HG03064 (cell line): ENCODE measurements at regions not wholly inside any gene's neighbourhood (a gene's known extent, or its start where the extent isn't known, plus 50 kb on each side); places are given as distances from the start of the nearest gene placed in this dataset.

Experiments
- ATAC-seq: cut with Tn5 transposase; IDR thresholded peaks from one replicate; pipeline ENCODE4 v1.9.1; 2021; ENCODE audit warnings: low read depth; ENCODE audit not compliant: unreplicated experiment

GRCh38 chr3:106750092-106750491, 627.1 kb upstream of the CCDC54 start:
- ATAC-seq = no peak

DNA sequence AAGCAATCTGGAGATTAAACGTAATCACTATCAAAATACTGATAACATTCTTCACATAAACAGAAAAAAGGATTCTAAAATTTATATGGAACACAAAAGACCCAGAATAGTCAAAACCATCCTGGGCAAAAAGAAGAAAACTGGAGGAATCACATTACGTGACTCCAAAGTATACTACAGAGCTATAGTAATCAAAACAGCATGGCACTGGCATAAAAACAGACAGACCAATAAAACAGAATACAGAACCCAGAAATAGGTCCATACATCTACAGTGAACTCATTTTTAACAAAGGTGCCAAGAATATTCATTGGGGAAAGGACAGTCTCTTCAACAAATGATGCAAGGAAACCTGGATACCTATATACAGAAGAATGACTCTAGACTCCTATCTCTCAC, 621.9 kb upstream of the CCDC54 start:
- ATAC-seq = no peak

GRCh38 chr3:106756901-106757300, 620.3 kb upstream of the CCDC54 start:
- no peak for ATAC-seq

DNA sequence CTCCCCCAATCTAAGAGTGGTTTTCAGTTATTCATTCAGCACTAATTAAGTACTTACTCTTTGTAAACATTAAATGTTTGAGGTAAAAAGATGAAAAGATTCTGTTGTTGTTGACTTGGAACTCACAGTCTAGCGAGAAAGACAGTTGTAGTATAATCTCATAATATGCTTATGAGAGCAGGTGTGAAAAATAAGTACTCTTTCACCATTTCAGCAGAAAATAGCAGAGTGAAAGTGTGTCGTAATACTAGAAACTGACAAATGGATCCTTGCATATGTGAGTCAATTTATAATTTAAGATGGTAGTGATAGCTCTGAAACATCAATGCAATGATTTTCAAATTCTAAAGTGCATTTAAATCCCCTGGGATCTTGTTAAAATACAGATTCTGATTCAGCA, 618.8 kb upstream of the CCDC54 start:
- ATAC-seq = no peak

DNA sequence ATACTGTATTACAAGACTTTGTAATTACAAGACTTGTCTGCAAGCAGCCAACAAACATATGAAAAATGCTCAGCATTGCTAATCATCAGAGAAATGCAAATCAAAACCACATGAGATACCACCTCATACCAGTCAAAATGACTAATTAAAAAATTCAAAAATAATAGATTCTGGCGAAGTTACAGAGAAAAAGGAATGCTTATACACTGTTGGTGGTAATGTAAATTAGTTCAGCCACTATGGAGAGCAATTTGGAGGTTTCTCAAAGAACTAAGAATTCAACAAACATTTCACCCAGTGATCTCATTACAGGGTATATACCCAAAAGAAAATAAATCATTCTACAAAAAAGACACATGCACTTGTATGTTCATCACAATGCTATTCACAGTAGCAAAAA, 617.5 kb upstream of the CCDC54 start:
- ATAC-seq = no peak

- no peak for ATAC-seq
Observed at GRCh38 chr3:106765342-106765741, 611.9 kb upstream of the CCDC54 start.

GRCh38 chr3:106768941-106769480, 608.2 kb upstream of the CCDC54 start:
- ATAC-seq = no peak

DNA sequence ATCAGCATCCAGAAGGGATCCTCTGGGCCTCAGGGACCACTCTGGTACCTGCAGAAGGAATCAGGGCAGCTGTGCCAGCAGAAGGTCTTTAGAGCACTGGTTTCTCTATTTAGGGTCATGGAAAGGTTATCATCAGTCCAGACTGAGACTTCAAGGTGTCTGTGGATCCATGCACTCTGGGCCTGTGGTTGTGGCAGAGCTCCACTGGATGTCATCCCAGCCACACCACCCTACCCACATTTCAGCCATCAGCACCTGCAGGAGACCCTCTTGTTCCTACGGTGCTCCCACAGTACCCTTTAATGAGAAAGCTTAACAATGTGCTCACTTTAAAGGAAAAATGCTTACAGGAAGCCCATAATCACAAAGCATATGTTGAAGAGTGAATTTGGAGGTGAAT, 603.4 kb upstream of the CCDC54 start:
- no peak for ATAC-seq

DNA sequence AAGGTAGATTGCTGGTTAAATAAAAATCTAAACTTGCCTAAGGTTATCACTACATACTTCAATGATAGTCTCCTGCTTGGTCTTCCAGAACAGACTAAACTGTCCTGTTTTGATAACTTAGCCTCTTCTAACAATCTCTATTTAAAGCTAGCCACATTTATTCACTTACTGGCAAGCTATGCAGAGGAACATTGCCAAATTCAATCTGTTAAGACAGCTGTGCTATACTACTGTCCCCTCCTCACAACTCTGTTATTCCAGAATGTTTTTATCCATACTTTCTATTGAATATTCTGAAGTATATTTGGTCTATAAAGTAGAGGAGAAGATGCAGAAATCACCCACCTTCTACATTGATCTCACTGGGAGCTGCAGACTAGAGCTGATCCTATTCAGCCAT, 594.0 kb upstream of the CCDC54 start:
- no peak for ATAC-seq

GRCh38 chr3:106789276-106789675, 588.0 kb upstream of the CCDC54 start:
- no peak for ATAC-seq

GRCh38 chr3:106792716-106793115, 584.5 kb upstream of the CCDC54 start:
- no peak for ATAC-seq

DNA sequence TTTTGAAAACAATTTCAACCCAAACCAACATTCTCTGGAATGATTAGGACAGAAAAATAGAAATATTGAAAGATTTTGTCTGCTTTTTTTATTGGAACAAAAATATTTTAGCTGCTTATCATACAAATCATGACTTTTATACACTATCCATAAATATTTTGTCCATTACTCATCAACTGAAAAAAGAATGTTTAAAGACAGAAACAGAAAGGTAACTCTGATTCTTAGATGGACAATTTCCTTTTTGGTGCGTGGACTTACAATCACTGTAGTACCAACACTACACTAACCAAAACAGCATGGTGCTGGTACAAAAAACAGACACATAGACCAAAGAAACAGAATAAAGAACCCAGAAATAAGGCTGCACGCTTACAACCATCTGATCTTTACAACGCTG, 582.8 kb upstream of the CCDC54 start:
- ATAC-seq = no peak

- ATAC-seq = no peak
Observed at GRCh38 chr3:106795553-106795952, 581.7 kb upstream of the CCDC54 start.

- no peak for ATAC-seq
Observed at GRCh38 chr3:106797461-106797860, 579.8 kb upstream of the CCDC54 start.

- ATAC-seq = no peak
Observed at GRCh38 chr3:106805625-106806024, 571.6 kb upstream of the CCDC54 start.

DNA sequence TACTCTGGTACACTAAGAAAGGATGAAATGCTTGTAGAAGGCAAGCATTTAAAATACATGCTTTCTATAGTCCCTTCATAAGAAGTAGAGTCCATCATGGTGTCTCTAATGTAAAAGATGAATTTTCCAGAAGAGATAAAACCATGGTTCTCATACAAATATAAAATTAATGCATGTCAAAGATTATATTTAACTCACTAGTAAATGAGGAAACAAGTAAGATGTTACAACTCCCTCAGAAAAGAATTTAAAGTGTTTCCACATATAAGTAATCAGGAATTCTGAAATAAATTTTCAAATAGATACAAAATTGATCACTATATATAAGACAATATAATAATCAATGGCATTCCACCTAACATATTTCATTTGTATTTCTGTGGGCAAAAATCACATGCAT, 570.3 kb upstream of the CCDC54 start:
- ATAC-seq = no peak

- no peak for ATAC-seq
Observed at GRCh38 chr3:106809041-106809440, 568.2 kb upstream of the CCDC54 start.

GRCh38 chr3:106809623-106810299, 567.5 kb upstream of the CCDC54 start:
- ATAC-seq = no peak

DNA sequence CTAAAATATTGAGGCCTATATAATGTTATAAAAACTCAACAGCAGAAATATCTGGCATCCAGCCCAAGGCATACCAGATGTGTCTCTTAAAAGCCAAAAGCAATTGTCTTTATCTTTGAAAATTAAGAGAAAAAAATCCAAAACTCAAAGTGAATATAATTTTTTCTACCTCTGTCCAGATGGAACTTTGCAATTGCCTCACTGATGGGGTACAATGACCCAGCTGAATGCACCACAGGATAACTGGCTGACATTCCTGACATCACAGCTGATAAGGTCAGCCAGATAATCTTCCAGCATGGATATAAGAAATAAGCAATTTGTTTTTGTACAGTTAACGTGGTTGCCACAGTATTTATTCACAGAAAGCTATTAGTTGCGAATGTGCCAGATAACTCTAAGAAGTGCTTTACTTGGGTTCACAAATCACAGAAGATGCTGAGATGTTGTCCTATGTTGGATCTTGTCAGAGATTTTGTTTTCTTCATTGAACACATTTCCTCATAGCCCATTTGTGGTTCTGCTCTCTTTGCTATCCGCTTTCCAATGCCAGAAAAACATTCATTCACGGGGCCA, 566.9 kb upstream of the CCDC54 start:
- ATAC-seq = no peak

GRCh38 chr3:106811376-106811775, 565.9 kb upstream of the CCDC54 start:
- no peak for ATAC-seq

GRCh38 chr3:106813742-106814141, 563.5 kb upstream of the CCDC54 start:
- ATAC-seq = no peak

DNA sequence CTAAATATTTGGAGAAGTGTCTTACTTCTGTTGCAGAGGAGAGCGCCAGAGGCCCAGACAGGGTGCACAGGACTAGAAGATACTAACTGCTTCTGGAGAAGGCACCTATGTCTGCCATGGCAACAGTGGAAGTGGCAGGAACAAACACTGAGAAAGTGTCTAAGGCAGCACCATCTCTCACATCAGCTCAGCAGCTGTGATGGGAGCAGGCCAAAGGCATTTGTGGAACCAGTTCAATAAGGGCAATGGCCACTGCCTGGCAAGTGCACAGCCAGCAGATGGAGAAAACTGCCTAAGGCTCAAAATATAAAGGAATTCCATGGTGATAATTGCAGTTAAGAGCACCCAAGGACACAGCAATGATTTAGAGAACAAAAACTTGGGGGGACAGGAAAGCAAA, 563.0 kb upstream of the CCDC54 start:
- ATAC-seq = no peak
